ENCODE measurements at regions not wholly inside any gene's neighbourhood (a gene's known extent, or its start where the extent isn't known, plus 50 kb on each side); places are given as distances from the start of the nearest gene placed in this dataset.

GRCh38 chr2:150732064-150732463, 244.6 kb upstream of the RND3 start:
- TF ChIP-seq, protein P1, sequence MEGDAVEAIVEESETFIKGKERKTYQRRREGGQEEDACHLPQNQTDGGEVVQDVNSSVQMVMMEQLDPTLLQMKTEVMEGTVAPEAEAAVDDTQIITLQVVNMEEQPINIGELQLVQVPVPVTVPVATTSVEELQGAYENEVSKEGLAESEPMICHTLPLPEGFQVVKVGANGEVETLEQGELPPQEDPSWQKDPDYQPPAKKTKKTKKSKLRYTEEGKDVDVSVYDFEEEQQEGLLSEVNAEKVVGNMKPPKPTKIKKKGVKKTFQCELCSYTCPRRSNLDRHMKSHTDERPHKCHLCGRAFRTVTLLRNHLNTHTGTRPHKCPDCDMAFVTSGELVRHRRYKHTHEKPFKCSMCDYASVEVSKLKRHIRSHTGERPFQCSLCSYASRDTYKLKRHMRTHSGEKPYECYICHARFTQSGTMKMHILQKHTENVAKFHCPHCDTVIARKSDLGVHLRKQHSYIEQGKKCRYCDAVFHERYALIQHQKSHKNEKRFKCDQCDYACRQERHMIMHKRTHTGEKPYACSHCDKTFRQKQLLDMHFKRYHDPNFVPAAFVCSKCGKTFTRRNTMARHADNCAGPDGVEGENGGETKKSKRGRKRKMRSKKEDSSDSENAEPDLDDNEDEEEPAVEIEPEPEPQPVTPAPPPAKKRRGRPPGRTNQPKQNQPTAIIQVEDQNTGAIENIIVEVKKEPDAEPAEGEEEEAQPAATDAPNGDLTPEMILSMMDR (IDR thresholded peaks at IDR 0.05; ENCODE audit: insufficient read depth, low read length): no peak
- TF ChIP-seq GABPA (IDR thresholded peaks at IDR 0.05; ENCODE audit: low read depth): no peak
